ENCODE measurements at regions not wholly inside any gene's neighbourhood (a gene's known extent, or its start where the extent isn't known, plus 50 kb on each side); places are given as distances from the start of the nearest gene placed in this dataset.

- no peak for TF ChIP-seq CTCF (IDR thresholded peaks at IDR 0.05)
- no peak for TF ChIP-seq POLR2A (IDR thresholded peaks at IDR 0.05)
Measured at GRCh38 chr14:71799841-71800240, 132.4 kb upstream of the RGS6 start.

Data from transverse colon (tissue), 3 donors.